Activated T-cell treated with anti-CD3 and anti-CD28 coated beads, Interleukin-2, amount 50 U/mL, for 24 hours (primary cell): ENCODE measurements at regions not wholly inside any gene's neighbourhood (a gene's known extent, or its start where the extent isn't known, plus 50 kb on each side); places are given as distances from the start of the nearest gene placed in this dataset.

Experiments
- DNase-seq: peaks from one replicate; pipeline ENCODE4 v3.0.0-alpha.2; 2020
- H3K27ac Mint-ChIP-seq: 2 replicates; pipeline ENCODE4 v1.8.0; 2020; ENCODE audit warnings: mild to moderate bottlenecking, mixed read lengths
- H3K27me3 Mint-ChIP-seq: 2 replicates; pipeline ENCODE4 v1.8.0; 2020; ENCODE audit warnings: mixed read lengths
- H3K36me3 Mint-ChIP-seq: 2 replicates; pipeline ENCODE4 v1.8.0; 2020; ENCODE audit warnings: low read depth, mixed read lengths
- H3K4me1 Mint-ChIP-seq: 2 replicates; pipeline ENCODE4 v1.8.0; 2020; ENCODE audit warnings: low read depth, mixed read lengths
- H3K4me3 Mint-ChIP-seq: 2 replicates; pipeline ENCODE4 v1.8.0; 2020; ENCODE audit warnings: mild to moderate bottlenecking, moderate library complexity, mixed read lengths
- H3K9me3 Mint-ChIP-seq: 2 replicates; pipeline ENCODE4 v1.8.0; 2020; ENCODE audit warnings: mixed read lengths

DNA sequence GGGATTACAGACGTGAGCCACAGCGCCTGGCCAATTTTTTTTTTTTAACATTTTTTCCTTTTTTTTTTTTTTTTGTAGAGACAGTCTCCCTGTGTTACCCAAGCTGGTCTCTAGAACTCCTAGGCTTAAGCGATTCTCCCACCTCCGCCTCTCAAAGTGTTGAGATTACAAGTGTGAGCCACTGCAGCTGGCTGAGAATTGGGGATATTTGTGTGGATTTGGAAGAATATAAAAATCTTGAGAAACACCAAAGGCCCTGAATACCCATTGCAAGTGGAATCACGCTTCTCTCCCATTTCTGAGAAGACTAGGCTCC lies 79.9 kb upstream of the ABCC4 start:
- Mint-ChIP-seq H3K36me3 (no peaks in the 10 kb centered on the region), H3K27ac (no peak overlapping the region), H3K27me3 (peaks cover 7% of the 10 kb centered on the region), H3K4me1 (peaks cover 6% of the 10 kb centered on the region), H3K4me3 (no peak overlapping the region), H3K9me3 (no peaks in the 10 kb centered on the region)
- DNase-seq = no peak

- no peak overlapping the region for H3K27ac Mint-ChIP-seq
- H3K4me3 Mint-ChIP-seq = no peak overlapping the region
- peaks cover 7% of the 10 kb centered on the region for H3K27me3 Mint-ChIP-seq
- H3K9me3 Mint-ChIP-seq = no peaks in the 10 kb centered on the region
- DNase-seq = no peak
- H3K4me1 Mint-ChIP-seq = peaks cover 6% of the 10 kb centered on the region
- H3K36me3 Mint-ChIP-seq = no peaks in the 10 kb centered on the region
Measured at GRCh38 chr13:95382411-95382810, 81.2 kb upstream of the ABCC4 start.

DNA sequence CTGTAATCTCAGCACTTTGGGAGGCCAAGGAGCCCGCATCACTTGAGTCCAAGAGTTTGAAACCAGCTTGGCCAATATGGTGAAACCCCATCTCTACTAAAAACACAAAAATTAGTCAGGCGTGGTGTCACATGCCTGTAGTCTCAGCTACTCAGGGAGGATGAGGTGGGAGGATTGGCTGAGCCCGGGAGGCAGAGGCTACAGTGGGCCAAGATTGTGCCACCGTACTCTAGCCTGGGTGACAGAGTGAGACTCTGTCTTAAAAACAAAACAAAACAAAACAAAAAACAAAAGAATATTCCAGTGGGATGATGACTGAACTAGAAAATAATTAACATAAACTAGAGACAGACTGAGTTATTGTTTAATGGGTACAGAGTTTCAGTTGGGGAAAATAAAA lies 81.7 kb upstream of the ABCC4 start:
- H3K4me1 Mint-ChIP-seq = peaks cover 6% of the 10 kb centered on the region

GRCh38 chr13:95385373-95385772 lies 84.1 kb upstream of the ABCC4 start:
- no peak overlapping the region for H3K27ac Mint-ChIP-seq

More for the DNA sequence above, 81.7 kb upstream of the ABCC4 start:
- Mint-ChIP-seq H3K36me3 (no peaks in the 10 kb centered on the region), H3K4me3 (no peak overlapping the region), H3K27me3 (peaks cover 10% of the 10 kb centered on the region), H3K9me3 (no peaks in the 10 kb centered on the region), H3K27ac (no peak overlapping the region)
- DNase-seq = no peak

GRCh38 chr13:95385798-95386197 lies 84.5 kb upstream of the ABCC4 start:
- H3K27ac Mint-ChIP-seq = no peak overlapping the region
- H3K36me3 Mint-ChIP-seq = no peaks in the 10 kb centered on the region
- H3K4me3 Mint-ChIP-seq = no peak overlapping the region
- H3K9me3 Mint-ChIP-seq = no peaks in the 10 kb centered on the region
- peaks cover under 1% of the 10 kb centered on the region for H3K4me1 Mint-ChIP-seq
- DNase-seq = no peak
- peaks cover 17% of the 10 kb centered on the region for H3K27me3 Mint-ChIP-seq

More at GRCh38 chr13:95385373-95385772, 84.1 kb upstream of the ABCC4 start:
- no peaks in the 10 kb centered on the region for H3K36me3 Mint-ChIP-seq
- H3K27me3 Mint-ChIP-seq = peaks cover 14% of the 10 kb centered on the region
- no peak overlapping the region for H3K4me3 Mint-ChIP-seq
- no peaks in the 10 kb centered on the region for H3K9me3 Mint-ChIP-seq
- peaks cover 5% of the 10 kb centered on the region for H3K4me1 Mint-ChIP-seq
- DNase-seq = no peak

DNA sequence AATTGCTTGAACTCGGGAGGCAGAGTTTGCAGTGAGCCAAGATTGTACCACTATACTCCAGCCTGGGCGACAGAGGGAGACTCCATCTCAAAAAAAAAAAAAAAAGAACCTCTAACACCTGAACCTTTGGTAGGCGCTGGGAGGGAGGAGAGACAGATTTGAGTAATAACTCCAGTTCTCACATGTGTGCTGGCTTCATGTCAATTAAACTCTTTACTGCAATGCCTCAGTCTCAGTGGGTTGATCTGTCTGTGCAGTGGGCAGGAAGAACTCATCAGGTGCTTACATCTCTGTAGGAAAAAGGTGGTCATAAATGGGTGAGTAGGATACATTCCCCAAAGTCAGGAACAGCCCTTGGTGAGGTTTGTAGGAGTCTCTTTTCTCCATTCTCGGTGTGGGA lies 85.1 kb upstream of the ABCC4 start:
- Mint-ChIP-seq H3K9me3 (no peaks in the 10 kb centered on the region), H3K4me3 (no peak overlapping the region), H3K36me3 (no peaks in the 10 kb centered on the region), H3K27me3 (peaks cover 18% of the 10 kb centered on the region), H3K4me1 (no peaks in the 10 kb centered on the region), H3K27ac (no peak overlapping the region)
- DNase-seq = no peak

DNA sequence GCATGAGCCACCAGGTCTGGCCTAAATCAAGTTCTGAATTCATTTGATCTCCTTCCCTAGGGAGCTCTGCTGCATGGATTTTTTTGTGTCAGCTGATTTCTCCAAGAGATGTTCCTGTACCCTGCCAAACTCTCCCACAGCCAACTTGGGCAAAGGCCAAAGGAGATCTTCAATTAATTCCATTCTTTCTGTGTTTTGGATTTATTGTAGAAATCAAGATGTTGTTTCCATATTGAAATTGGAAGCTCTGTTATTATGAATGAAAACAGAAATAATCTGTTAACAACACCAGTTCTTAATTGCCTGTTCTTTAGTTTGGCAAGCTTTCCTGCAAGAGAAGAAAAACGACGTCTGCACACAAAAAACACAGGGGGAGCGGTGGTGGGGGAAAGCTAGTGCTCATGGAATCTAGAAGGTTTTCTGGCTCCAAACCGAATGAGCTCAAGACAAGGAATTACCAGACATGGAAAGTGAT lies 86.5 kb upstream of the ABCC4 start:
- Mint-ChIP-seq H3K4me1 (no peaks in the 10 kb centered on the region), H3K27ac (no peak overlapping the region), H3K4me3 (no peak overlapping the region), H3K36me3 (no peaks in the 10 kb centered on the region), H3K9me3 (no peaks in the 10 kb centered on the region), H3K27me3 (peaks cover 18% of the 10 kb centered on the region)
- no peak for DNase-seq

DNA sequence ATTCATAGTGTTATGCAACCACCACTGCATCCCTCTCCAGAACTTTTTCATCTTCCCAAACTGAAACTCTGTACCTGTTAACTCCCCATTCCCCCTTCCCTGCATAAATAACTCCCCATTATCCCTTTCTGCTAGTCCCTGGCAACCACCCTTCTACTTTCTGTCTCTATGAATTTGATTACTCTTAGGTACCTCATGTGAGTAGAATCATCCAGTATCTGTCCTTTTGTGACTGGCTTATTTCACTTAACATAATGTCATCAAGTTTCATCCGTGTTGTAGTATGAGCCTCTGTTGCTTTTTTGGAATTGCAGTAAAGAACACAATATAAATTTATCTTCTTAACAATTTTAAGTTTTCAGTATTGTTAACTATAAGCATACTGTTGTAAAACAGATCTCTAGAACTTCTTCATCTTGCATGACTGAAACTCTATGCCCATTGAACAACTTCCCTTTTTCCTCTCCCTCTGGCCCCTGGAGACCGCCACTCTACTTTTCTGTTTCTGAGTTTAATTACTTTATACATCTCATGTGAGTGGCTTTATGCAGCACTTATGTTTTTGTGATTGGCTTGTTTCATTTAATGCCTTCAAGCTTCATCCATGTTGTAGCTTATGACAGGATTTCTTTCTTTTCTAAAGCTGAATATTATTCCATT lies 87.3 kb upstream of the ABCC4 start:
- Mint-ChIP-seq H3K9me3 (no peaks in the 10 kb centered on the region), H3K4me1 (no peaks in the 10 kb centered on the region), H3K36me3 (no peaks in the 10 kb centered on the region), H3K27me3 (peaks cover 18% of the 10 kb centered on the region), H3K27ac (no peak overlapping the region), H3K4me3 (no peak overlapping the region)
- DNase-seq = no peak

DNA sequence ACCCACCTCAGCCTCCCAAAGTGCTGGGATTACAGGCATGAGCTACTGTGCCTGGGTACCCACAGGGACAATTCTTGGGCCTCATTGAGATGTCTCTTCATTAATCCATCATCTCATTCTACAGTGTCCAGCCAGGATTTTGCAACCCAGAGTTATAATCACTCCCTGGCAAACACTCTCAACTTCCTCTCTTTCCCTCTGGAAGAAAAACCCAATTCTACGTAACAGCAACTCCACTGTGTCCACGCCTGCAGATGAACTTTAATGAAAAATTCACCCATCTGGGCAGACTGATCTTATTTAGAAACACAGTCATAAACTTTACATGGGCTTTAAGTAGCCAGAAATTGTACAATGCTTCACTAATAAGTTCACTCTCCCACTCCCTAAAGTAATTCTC lies 90.1 kb upstream of the ABCC4 start:
- no peak for DNase-seq
- H3K4me3 Mint-ChIP-seq = no peak overlapping the region
- peaks cover 15% of the 10 kb centered on the region for H3K27me3 Mint-ChIP-seq
- no peaks in the 10 kb centered on the region for H3K4me1 Mint-ChIP-seq
- no peaks in the 10 kb centered on the region for H3K9me3 Mint-ChIP-seq
- H3K27ac Mint-ChIP-seq = no peak overlapping the region
- no peaks in the 10 kb centered on the region for H3K36me3 Mint-ChIP-seq

DNA sequence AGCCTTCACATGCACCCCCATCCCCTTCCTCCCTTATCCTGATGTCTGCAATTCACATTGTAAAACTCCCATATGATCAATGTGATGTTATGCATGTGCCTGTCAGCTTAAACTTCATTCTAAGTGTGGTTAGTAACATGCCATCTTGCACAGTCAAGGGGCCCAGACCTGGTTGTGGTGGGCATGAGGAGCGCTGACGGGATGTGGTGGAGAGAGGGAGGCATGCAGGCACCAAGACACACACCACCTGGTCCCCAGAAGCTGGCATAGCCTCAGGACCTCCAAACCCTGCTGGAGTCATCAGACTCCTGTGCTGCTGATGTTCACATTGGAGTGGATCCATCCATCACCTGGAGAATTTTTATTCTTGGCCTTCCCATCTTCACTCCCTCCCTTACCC lies 90.5 kb upstream of the ABCC4 start:
- H3K4me3 Mint-ChIP-seq = no peak overlapping the region
- no peak overlapping the region for H3K27ac Mint-ChIP-seq
- no peaks in the 10 kb centered on the region for H3K36me3 Mint-ChIP-seq
- H3K4me1 Mint-ChIP-seq = no peaks in the 10 kb centered on the region
- no peak for DNase-seq
- H3K27me3 Mint-ChIP-seq = peaks cover 15% of the 10 kb centered on the region
- H3K9me3 Mint-ChIP-seq = no peaks in the 10 kb centered on the region

DNA sequence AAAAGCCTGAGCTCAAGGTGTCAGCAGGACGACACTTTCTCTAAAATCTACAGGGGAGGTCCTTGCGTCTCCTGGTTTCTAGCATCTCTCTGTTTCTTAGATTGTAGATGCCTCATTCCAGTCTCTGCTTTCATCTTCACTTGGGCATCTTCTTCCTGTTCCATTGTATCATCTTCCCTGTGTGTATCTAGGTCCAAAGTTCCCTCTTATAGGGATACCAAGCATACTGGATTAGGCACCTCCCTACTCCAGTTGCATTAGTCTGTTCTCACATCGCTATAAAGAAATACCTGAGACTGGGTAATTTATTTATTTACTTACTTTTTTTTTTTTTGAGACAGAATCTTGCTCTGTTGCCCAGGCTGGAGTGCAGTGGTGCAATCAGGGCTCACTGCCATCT lies 91.3 kb upstream of the ABCC4 start:
- no peaks in the 10 kb centered on the region for H3K9me3 Mint-ChIP-seq
- no peaks in the 10 kb centered on the region for H3K36me3 Mint-ChIP-seq
- no peak overlapping the region for H3K4me3 Mint-ChIP-seq
- no peaks in the 10 kb centered on the region for H3K4me1 Mint-ChIP-seq
- H3K27ac Mint-ChIP-seq = no peak overlapping the region
- peaks cover 14% of the 10 kb centered on the region for H3K27me3 Mint-ChIP-seq
- no peak for DNase-seq

DNA sequence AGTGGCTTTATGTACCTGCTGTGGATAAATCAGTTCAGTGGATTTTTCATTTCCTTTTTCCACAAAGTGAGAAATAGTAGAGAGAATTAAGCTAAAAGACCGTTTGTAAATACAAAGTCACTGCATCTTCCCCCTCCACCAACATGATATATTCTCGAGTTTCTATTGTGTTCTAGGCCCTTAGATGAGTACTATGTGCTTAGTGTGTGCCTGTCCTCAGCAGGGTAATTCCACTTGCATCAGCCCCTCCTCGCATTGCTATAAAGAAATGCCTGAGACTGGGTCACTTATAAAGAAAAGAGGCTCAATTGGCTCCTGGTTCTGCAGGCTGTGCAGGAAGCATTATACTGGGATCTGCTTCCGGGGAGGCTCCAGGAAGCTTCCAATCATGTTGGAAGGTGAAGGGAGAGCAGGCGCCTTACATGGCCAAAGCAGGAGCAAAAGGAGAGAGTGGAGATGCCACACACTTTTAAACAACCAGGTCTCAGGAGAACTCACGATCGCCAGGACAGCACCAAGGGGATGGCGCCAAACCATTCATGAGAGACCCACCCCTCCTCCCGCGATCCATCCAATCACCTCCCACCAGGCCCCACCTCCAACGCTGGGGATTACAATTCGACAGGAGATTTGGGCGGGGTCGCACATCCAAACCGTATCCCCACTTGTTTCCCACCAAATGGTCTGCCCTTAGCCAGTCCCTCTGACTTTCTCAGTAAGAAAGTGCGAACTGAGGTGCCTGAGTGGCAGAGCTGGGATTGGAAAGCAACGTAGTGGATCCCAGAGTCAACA lies 102.3 kb upstream of the ABCC4 start:
- H3K27ac Mint-ChIP-seq = no peak overlapping the region
- no peaks in the 10 kb centered on the region for H3K9me3 Mint-ChIP-seq
- peaks cover 10% of the 10 kb centered on the region for H3K4me1 Mint-ChIP-seq
- H3K27me3 Mint-ChIP-seq = peaks cover 4% of the 10 kb centered on the region
- DNase-seq = peak; percentile 37
- H3K4me3 Mint-ChIP-seq = peak overlapping the region; percentile 80
- H3K36me3 Mint-ChIP-seq = no peaks in the 10 kb centered on the region

DNA sequence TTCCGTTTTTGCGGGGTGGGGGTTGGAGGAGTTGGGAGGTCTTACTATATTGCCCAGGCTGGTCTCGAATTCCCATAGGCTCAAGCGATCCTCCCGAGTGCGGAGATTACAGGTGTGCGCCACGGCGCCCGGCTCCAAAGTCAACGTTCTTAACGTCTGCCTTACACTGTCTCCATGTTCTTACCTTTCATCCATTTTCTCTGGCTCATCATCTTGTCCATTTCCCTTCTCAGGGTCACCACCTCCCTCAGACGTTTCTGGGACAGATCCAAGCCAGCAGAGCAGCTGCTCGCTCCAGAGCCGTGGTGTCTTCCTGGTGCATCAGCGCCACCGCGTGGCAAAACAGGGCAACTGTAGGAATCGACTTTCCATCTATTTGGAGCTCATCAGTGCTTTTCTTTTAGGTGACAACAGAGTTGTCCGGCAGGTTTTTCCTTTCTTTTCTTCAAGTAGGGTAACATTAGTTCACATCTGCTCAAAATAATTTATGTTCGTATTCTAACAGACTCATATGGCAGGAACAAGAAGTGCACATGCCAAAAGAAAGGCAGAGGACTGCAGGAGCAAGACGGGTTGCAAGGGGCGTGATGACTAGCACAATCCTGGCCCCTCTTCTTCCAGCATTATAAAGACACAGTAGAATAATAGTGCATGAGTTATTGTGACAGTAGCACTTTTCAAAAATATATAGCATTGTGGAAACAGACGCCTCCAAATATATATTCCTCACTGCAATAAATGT lies 103.1 kb upstream of the ABCC4 start:
- peak; percentile 82 for DNase-seq
- no peaks in the 10 kb centered on the region for H3K36me3 Mint-ChIP-seq
- peaks cover 4% of the 10 kb centered on the region for H3K27me3 Mint-ChIP-seq
- H3K9me3 Mint-ChIP-seq = no peaks in the 10 kb centered on the region
- no peak overlapping the region for H3K27ac Mint-ChIP-seq
- H3K4me3 Mint-ChIP-seq = peak overlapping the region; percentile 80
- peaks cover 10% of the 10 kb centered on the region for H3K4me1 Mint-ChIP-seq

DNA sequence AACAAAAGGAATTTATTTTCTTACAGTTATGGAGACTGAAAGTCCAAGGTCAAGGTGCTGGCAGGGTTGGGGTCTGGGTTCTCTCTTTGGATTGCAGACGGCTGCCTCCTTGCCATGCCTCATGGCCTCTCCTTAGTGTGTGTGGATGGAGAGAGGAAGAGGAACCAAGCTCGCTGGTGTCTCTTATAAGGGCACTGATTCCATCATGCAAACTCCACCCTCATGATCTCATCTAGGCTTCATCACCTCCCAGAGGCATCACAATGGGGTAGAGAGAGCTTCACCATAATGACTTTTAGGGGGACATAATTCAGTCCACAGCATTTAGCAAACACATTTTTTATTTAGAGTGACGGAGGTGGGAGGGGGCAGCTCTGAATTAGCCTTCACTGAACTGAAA lies 104.9 kb upstream of the ABCC4 start:
- no peak for DNase-seq
- peaks cover 4% of the 10 kb centered on the region for H3K27me3 Mint-ChIP-seq
- peaks cover 10% of the 10 kb centered on the region for H3K4me1 Mint-ChIP-seq
- H3K27ac Mint-ChIP-seq = no peak overlapping the region
- H3K4me3 Mint-ChIP-seq = no peak overlapping the region
- no peaks in the 10 kb centered on the region for H3K36me3 Mint-ChIP-seq
- no peaks in the 10 kb centered on the region for H3K9me3 Mint-ChIP-seq
